Stimulated activated CD4-positive, alpha-beta T cell treated with anti-CD3 and anti-CD28 coated beads, Interleukin-4, amount 100 ng/mL, for 24 hours (primary cell): ENCODE measurements at regions not wholly inside any gene's neighbourhood (a gene's known extent, or its start where the extent isn't known, plus 50 kb on each side); places are given as distances from the start of the nearest gene placed in this dataset.

Source experiments
- DNase-seq: peaks from one replicate; pipeline ENCODE4 v3.0.0-alpha.2; 2020

- no peak for DNase-seq
These were observed 63.0 kb upstream of the RBPJ start for GRCh38 chr4:26257850-26258249.

GRCh38 chr4:26260571-26260970, 60.2 kb upstream of the RBPJ start:
- no peak for DNase-seq

DNA sequence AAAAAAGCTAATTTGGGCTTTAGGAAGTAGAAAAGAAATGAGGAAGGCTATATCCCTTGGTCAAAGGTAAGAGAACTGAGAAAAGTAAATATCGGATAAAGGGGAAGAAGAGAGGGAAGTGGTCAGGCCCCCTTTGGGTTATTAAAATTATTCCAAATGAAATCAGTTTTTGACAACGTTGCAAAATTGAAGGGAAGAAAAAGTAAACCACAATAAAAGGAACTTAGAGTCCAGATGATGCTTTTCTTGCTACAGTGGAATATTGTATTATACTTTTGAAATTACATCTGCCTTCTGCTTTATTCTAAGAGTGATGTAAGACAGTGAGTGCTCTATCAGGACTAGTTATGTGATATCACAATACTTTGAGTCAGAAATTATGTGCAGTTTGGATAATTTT, 59.4 kb upstream of the RBPJ start:
- no peak for DNase-seq

GRCh38 chr4:26263165-26263564, 57.6 kb upstream of the RBPJ start:
- DNase-seq: no peak

GRCh38 chr4:26264109-26264508, 56.7 kb upstream of the RBPJ start:
- no peak for DNase-seq

- no peak for DNase-seq
These were observed 53.7 kb upstream of the RBPJ start for GRCh38 chr4:26267087-26267486.

GRCh38 chr4:26268246-26268645, 52.6 kb upstream of the RBPJ start:
- DNase-seq: no peak

DNA sequence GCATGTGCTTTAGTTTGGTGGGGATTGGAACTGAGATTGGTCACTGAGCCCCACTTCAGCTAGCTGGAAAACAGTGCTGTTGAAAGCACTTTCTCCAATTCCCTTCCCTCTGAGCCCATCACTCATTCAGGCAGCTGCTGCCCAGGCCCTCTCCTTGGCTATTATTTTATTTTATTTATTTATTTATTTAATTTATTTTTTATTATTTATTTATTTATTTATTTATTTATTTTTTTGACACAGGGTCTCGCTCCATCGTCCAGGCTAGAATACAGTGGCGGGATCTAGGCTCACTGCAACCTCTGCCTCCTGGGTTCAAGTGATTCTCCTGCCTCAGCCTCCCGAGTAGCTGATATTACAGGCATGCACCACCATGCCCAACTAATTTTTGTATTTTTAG, 51.8 kb upstream of the RBPJ start:
- no peak for DNase-seq
